OCI-LY7 (cell line): ENCODE measurements at regions not wholly inside any gene's neighbourhood (a gene's known extent, or its start where the extent isn't known, plus 50 kb on each side); places are given as distances from the start of the nearest gene placed in this dataset.

Source experiments
- BruUV-seq: library from RNA; stranded (reverse); fragments of 400-500 nt; replicated peaks from 2 replicates; lab custom pipeline; 2021; lab: Mats Ljungman, UMichigan
- CTCF ChIA-PET: fragments of 300-600 bp; sonication (Branson Sonifier 250); formaldehyde crosslinking; loops from one replicate; lab custom pipeline; 2022; ENCODE audit warnings: antibody characterized with exemption; ENCODE audit not compliant: unreplicated experiment; lab: Charles Lee
- POLR2A ChIA-PET: fragments of 300-600 bp; sonication (Branson Sonifier 250); formaldehyde crosslinking; loops from one replicate; lab custom pipeline; 2022; ENCODE audit warnings: antibody characterized with exemption; lab: Charles Lee
- DNase-seq: peaks from one replicate; pipeline ENCODE4 v3.0.0-alpha.2; 2015; ENCODE audit warnings: low spot score
- H2AFZ ChIP-seq: fragments of 200-600 bp; sonication (generic), shearing (Covaris generic); 2 replicates; pipeline ENCODE4 v1.6.1; 2014; ENCODE audit warnings: mild to moderate bottlenecking, antibody characterized with exemption, low read length, moderate library complexity
- H3K27ac ChIP-seq: fragments of 200-600 bp; sonication (generic); 2 replicates; pipeline ENCODE4 v1.5.1; 2014; ENCODE audit warnings: mixed run types, low read depth, mild to moderate bottlenecking, moderate library complexity, low read length, inconsistent platforms; ENCODE audit not compliant: poor library complexity, severe bottlenecking
- H3K36me3 ChIP-seq: fragments of 200-600 bp; sonication (generic); 2 replicates; pipeline ENCODE4 v1.6.1; 2014; ENCODE audit warnings: mild to moderate bottlenecking, antibody characterized with exemption, low read length, moderate library complexity, mixed read lengths; ENCODE audit not compliant: insufficient read depth
- H3K4me1 ChIP-seq: fragments of 200-600 bp; sonication (generic); 2 replicates; pipeline ENCODE4 v1.5.1; 2014; ENCODE audit warnings: mild to moderate bottlenecking, low read length; ENCODE audit not compliant: insufficient read depth, poor library complexity, severe bottlenecking
- H3K4me2 ChIP-seq: fragments of 200-600 bp; sonication (generic); 2 replicates; pipeline ENCODE4 v1.6.1; 2014; ENCODE audit warnings: mild to moderate bottlenecking, low read length
- H3K4me3 ChIP-seq: fragments of 200-600 bp; sonication (generic); 2 replicates; pipeline ENCODE4 v1.5.1; 2014; ENCODE audit warnings: mild to moderate bottlenecking, low read depth, low read length; ENCODE audit not compliant: poor library complexity, severe bottlenecking
- H3K79me2 ChIP-seq: fragments of 200-600 bp; sonication (generic); 2 replicates; pipeline ENCODE4 v1.6.1; 2016; ENCODE audit warnings: low read depth, mild to moderate bottlenecking, low read length, moderate library complexity, mixed read lengths; ENCODE audit not compliant: insufficient read depth
- H3K9me2 ChIP-seq: fragments of 200-600 bp; sonication (generic); 2 replicates; pipeline ENCODE4 v1.6.1; 2016; ENCODE audit warnings: mild to moderate bottlenecking, low read length, mixed read lengths; ENCODE audit not compliant: insufficient read depth
- H3K9me3 ChIP-seq: fragments of 200-600 bp; sonication (generic); 2 replicates; pipeline ENCODE4 v1.6.1; 2014; ENCODE audit warnings: mild to moderate bottlenecking, mixed run types, low read length, mixed read lengths
- H4K20me1 ChIP-seq: fragments of 200-600 bp; sonication (generic); 2 replicates; pipeline ENCODE4 v1.6.1; 2014; ENCODE audit warnings: mild to moderate bottlenecking, antibody characterized with exemption, low read length, moderate library complexity, mixed read lengths; ENCODE audit not compliant: insufficient read depth
- EZH2phosphoT487 ChIP-seq: fragments of 200-600 bp; sonication (generic); IDR thresholded peaks from 2 replicates; pipeline ENCODE4 v1.6.1; 2018; ENCODE audit warnings: low read depth, borderline replicate concordance, mild to moderate bottlenecking, mixed run types, antibody characterized with exemption, low read length, moderate library complexity, mixed read lengths
- intact Hi-C: fragments of 100-400 bp; cut with micrococcal nuclease; formaldehyde crosslinking; loops from one replicate; pipeline ENCODE4 v1.10.0; 2022; ENCODE audit not compliant: unreplicated experiment
- TF ChIP-seq, protein P1 (sequence below): fragments of 200-600 bp; sonication (generic); conservative IDR thresholded peaks from 2 replicates; pipeline ENCODE4 v1.5.1; 2014; ENCODE audit warnings: mild to moderate bottlenecking, antibody characterized with exemption, low read length, moderate library complexity, mixed read lengths

- no peaks in the 10 kb centered on the region for H3K36me3 ChIP-seq
- no peaks in the 10 kb centered on the region for H3K9me3 ChIP-seq
- H3K4me3 ChIP-seq, result no peak overlapping the region
- no peak overlapping the region for H2AFZ ChIP-seq
- no peak overlapping the region for H3K27ac ChIP-seq
- no peaks in the 10 kb centered on the region for H3K9me2 ChIP-seq
- H4K20me1 ChIP-seq, result no peaks in the 10 kb centered on the region
- no TSS peak for BruUV-seq
- POLR2A ChIA-PET, result no interaction called here
- H3K79me2 ChIP-seq, result no peaks in the 10 kb centered on the region
- H3K4me2 ChIP-seq, result no peak overlapping the region
- no peak for TF ChIP-seq EZH2phosphoT487
- TF ChIP-seq, protein P1, sequence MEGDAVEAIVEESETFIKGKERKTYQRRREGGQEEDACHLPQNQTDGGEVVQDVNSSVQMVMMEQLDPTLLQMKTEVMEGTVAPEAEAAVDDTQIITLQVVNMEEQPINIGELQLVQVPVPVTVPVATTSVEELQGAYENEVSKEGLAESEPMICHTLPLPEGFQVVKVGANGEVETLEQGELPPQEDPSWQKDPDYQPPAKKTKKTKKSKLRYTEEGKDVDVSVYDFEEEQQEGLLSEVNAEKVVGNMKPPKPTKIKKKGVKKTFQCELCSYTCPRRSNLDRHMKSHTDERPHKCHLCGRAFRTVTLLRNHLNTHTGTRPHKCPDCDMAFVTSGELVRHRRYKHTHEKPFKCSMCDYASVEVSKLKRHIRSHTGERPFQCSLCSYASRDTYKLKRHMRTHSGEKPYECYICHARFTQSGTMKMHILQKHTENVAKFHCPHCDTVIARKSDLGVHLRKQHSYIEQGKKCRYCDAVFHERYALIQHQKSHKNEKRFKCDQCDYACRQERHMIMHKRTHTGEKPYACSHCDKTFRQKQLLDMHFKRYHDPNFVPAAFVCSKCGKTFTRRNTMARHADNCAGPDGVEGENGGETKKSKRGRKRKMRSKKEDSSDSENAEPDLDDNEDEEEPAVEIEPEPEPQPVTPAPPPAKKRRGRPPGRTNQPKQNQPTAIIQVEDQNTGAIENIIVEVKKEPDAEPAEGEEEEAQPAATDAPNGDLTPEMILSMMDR, result no peak
- CTCF ChIA-PET, result no interaction called here
- no peaks in the 10 kb centered on the region for H3K4me1 ChIP-seq
- DNase-seq, result no peak
- intact Hi-C loops, result no loop called here
These were observed 1015.8 kb upstream of the GRIA3 start for GRCh38 chrX:122168241-122168640.

DNA sequence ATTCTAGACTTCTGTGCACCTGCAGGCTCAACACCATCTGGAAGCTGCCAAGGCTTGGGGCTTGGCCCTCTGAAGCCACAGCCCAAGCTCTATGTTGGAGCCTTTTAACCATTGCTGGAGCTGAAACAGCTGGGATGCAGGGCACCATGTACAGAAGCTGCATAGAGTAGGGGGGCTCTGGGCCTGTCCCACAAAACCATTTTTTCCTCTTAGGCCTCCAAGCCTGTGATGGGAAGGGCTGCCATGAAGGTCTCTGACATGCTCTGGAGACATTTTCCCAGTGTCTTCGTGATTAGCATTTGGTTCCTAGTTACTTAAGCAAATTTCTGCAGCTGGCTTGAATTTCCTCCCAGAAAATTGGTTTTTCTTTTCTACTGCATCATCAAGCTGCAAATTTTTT, 999.3 kb upstream of the GRIA3 start:
- ChIA-PET CTCF (no interaction called here), POLR2A (no interaction called here)
- H3K4me2 ChIP-seq, result no peak overlapping the region
- no peaks in the 10 kb centered on the region for H3K9me2 ChIP-seq
- no peak overlapping the region for H3K4me3 ChIP-seq
- H3K27ac ChIP-seq, result no peak overlapping the region
- H3K36me3 ChIP-seq, result no peaks in the 10 kb centered on the region
- H3K79me2 ChIP-seq, result no peaks in the 10 kb centered on the region
- no peaks in the 10 kb centered on the region for H4K20me1 ChIP-seq
- TF ChIP-seq EZH2phosphoT487, result no peak
- TF ChIP-seq, protein P1, result no peak
- no peaks in the 10 kb centered on the region for H3K9me3 ChIP-seq
- H2AFZ ChIP-seq, result no peak overlapping the region
- no peaks in the 10 kb centered on the region for H3K4me1 ChIP-seq
- no TSS peak for BruUV-seq
- DNase-seq, result no peak
- intact Hi-C loops, result no loop called here

DNA sequence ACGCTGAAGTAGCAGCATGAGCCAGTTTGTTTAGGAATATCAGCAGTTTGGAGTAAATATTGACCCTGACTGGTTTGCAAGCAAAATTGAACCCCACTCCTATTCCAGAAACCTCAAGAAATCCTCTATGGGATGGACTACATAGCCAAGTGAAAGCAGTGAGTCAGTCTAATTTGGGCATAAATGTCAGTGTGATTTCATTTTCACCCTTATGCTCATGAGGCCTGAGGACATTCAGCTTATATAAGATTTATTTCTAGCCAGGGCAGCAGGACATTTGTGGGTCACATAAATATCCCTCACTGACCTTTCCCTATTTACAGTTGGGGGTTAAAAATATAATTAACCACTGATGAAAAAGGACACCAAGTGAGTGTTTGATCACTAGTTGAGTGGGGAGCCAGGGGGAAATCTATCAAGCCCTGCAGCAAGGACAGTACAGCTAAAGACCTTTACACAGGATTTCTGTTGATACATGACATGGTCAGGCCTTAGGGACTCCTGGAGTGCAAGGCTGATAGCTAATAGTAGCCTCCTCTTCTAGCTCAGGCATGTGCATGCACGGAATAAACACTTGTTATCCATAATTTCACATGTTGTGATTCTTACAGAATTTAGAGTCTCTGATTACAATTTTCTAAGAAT, 996.9 kb upstream of the GRIA3 start:
- DNase-seq, result no peak
- Histone ChIP-seq H2AFZ (no peak overlapping the region), H3K79me2 (no peaks in the 10 kb centered on the region), H3K27ac (no peak overlapping the region), H3K9me2 (no peaks in the 10 kb centered on the region), H3K9me3 (no peaks in the 10 kb centered on the region), H3K4me2 (no peak overlapping the region), H3K36me3 (no peaks in the 10 kb centered on the region), H3K4me3 (no peak overlapping the region), H4K20me1 (no peaks in the 10 kb centered on the region), H3K4me1 (no peaks in the 10 kb centered on the region)
- CTCF ChIA-PET, result no interaction called here
- intact Hi-C loops, result no loop called here
- BruUV-seq, result no TSS peak
- TF ChIP-seq EZH2phosphoT487, result no peak
- TF ChIP-seq, protein P1, result no peak
- POLR2A ChIA-PET, result no interaction called here
